H1 (cell line): ENCODE measurements at regions not wholly inside any gene's neighbourhood (a gene's known extent, or its start where the extent isn't known, plus 50 kb on each side); places are given as distances from the start of the nearest gene placed in this dataset.

Source experiments
- ASH2L ChIP-seq: fragments of 200-600, 300-600 bp; sonication (generic); IDR thresholded peaks from one replicate; pipeline ENCODE4 v1.7.1; 2017; ENCODE audit warnings: low read length
- CBX5 ChIP-seq: fragments of 300-800, 300-1000 bp; sonication (generic); IDR thresholded peaks from 2 replicates; pipeline ENCODE4 v1.7.1; 2016; ENCODE audit warnings: antibody characterized with exemption, low read length, low read depth
- CBX8 ChIP-seq: fragments of 300-800, 300-1000 bp; sonication (generic); IDR thresholded peaks from 2 replicates; pipeline ENCODE4 v1.7.1; 2016; ENCODE audit warnings: low read depth, low read length, borderline replicate concordance
- EGR1 ChIP-seq: IDR thresholded peaks from 2 replicates; pipeline ENCODE4 v1.6.1; 2011; ENCODE audit warnings: low read depth, low read length, borderline replicate concordance
- HDAC6 ChIP-seq: IDR thresholded peaks from one replicate; pipeline ENCODE4 v1.7.1; 2012; ENCODE audit warnings: low read depth, mild to moderate bottlenecking, inconsistent platforms, low read length, moderate library complexity
- MAFK ChIP-seq: IDR thresholded peaks from 2 replicates; pipeline ENCODE4 v1.6.1; 2012; ENCODE audit warnings: low read depth, mild to moderate bottlenecking, improper control_type of control experiment, low read length
- PHF8 ChIP-seq: fragments of 200-600 bp; sonication (generic); conservative IDR thresholded peaks from 2 replicates; pipeline ENCODE4 v1.7.1; 2012; ENCODE audit warnings: low read depth, mild to moderate bottlenecking, inconsistent platforms, low read length, moderate library complexity
- SIRT6 ChIP-seq: IDR thresholded peaks from one replicate; pipeline ENCODE4 v1.7.1; 2012; ENCODE audit warnings: low read length, inconsistent platforms
- TBP ChIP-seq: IDR thresholded peaks from 2 replicates; pipeline ENCODE4 v1.6.1; 2011; ENCODE audit warnings: low read depth, low read length, improper control_type of control experiment
- TF ChIP-seq, protein P1 (sequence below): fragments of 300-600 bp; sonication (generic); IDR thresholded peaks from 2 replicates; pipeline ENCODE4 v1.7.1; 2012; ENCODE audit warnings: low read length, moderate library complexity, mild to moderate bottlenecking, inconsistent platforms; ENCODE audit not compliant: insufficient replicate concordance
- TF ChIP-seq, protein P2 (sequence below): IDR thresholded peaks from 2 replicates; pipeline ENCODE4 v1.6.1; 2012; ENCODE audit warnings: low read length, inconsistent platforms

- TF ChIP-seq, protein P1, sequence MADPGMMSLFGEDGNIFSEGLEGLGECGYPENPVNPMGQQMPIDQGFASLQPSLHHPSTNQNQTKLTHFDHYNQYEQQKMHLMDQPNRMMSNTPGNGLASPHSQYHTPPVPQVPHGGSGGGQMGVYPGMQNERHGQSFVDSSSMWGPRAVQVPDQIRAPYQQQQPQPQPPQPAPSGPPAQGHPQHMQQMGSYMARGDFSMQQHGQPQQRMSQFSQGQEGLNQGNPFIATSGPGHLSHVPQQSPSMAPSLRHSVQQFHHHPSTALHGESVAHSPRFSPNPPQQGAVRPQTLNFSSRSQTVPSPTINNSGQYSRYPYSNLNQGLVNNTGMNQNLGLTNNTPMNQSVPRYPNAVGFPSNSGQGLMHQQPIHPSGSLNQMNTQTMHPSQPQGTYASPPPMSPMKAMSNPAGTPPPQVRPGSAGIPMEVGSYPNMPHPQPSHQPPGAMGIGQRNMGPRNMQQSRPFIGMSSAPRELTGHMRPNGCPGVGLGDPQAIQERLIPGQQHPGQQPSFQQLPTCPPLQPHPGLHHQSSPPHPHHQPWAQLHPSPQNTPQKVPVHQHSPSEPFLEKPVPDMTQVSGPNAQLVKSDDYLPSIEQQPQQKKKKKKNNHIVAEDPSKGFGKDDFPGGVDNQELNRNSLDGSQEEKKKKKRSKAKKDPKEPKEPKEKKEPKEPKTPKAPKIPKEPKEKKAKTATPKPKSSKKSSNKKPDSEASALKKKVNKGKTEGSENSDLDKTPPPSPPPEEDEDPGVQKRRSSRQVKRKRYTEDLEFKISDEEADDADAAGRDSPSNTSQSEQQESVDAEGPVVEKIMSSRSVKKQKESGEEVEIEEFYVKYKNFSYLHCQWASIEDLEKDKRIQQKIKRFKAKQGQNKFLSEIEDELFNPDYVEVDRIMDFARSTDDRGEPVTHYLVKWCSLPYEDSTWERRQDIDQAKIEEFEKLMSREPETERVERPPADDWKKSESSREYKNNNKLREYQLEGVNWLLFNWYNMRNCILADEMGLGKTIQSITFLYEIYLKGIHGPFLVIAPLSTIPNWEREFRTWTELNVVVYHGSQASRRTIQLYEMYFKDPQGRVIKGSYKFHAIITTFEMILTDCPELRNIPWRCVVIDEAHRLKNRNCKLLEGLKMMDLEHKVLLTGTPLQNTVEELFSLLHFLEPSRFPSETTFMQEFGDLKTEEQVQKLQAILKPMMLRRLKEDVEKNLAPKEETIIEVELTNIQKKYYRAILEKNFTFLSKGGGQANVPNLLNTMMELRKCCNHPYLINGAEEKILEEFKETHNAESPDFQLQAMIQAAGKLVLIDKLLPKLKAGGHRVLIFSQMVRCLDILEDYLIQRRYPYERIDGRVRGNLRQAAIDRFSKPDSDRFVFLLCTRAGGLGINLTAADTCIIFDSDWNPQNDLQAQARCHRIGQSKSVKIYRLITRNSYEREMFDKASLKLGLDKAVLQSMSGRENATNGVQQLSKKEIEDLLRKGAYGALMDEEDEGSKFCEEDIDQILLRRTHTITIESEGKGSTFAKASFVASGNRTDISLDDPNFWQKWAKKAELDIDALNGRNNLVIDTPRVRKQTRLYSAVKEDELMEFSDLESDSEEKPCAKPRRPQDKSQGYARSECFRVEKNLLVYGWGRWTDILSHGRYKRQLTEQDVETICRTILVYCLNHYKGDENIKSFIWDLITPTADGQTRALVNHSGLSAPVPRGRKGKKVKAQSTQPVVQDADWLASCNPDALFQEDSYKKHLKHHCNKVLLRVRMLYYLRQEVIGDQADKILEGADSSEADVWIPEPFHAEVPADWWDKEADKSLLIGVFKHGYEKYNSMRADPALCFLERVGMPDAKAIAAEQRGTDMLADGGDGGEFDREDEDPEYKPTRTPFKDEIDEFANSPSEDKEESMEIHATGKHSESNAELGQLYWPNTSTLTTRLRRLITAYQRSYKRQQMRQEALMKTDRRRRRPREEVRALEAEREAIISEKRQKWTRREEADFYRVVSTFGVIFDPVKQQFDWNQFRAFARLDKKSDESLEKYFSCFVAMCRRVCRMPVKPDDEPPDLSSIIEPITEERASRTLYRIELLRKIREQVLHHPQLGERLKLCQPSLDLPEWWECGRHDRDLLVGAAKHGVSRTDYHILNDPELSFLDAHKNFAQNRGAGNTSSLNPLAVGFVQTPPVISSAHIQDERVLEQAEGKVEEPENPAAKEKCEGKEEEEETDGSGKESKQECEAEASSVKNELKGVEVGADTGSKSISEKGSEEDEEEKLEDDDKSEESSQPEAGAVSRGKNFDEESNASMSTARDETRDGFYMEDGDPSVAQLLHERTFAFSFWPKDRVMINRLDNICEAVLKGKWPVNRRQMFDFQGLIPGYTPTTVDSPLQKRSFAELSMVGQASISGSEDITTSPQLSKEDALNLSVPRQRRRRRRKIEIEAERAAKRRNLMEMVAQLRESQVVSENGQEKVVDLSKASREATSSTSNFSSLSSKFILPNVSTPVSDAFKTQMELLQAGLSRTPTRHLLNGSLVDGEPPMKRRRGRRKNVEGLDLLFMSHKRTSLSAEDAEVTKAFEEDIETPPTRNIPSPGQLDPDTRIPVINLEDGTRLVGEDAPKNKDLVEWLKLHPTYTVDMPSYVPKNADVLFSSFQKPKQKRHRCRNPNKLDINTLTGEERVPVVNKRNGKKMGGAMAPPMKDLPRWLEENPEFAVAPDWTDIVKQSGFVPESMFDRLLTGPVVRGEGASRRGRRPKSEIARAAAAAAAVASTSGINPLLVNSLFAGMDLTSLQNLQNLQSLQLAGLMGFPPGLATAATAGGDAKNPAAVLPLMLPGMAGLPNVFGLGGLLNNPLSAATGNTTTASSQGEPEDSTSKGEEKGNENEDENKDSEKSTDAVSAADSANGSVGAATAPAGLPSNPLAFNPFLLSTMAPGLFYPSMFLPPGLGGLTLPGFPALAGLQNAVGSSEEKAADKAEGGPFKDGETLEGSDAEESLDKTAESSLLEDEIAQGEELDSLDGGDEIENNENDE, result no peak
- TF ChIP-seq HDAC6 (no peak), PHF8 (no peak), ASH2L (no peak), EGR1 (no peak), MAFK (no peak), CBX5 (no peak), SIRT6 (no peak), CBX8 (no peak), TBP (no peak)
- TF ChIP-seq, protein P2, sequence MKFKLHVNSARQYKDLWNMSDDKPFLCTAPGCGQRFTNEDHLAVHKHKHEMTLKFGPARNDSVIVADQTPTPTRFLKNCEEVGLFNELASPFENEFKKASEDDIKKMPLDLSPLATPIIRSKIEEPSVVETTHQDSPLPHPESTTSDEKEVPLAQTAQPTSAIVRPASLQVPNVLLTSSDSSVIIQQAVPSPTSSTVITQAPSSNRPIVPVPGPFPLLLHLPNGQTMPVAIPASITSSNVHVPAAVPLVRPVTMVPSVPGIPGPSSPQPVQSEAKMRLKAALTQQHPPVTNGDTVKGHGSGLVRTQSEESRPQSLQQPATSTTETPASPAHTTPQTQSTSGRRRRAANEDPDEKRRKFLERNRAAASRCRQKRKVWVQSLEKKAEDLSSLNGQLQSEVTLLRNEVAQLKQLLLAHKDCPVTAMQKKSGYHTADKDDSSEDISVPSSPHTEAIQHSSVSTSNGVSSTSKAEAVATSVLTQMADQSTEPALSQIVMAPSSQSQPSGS, result no peak
Measured at GRCh38 chr1:230548357-230548756, 93.9 kb upstream of the COG2 start (continued).
